SK-N-SH (cell line): ENCODE measurements at regions not wholly inside any gene's neighbourhood (a gene's known extent, or its start where the extent isn't known, plus 50 kb on each side); places are given as distances from the start of the nearest gene placed in this dataset.

Experiments
- EZH2phosphoT487 ChIP-seq: fragments of 200-600 bp; sonication (generic); IDR thresholded peaks from 2 replicates; pipeline ENCODE4 v1.6.1; 2017; ENCODE audit warnings: low read depth, mixed run types, mild to moderate bottlenecking, antibody characterized with exemption, moderate library complexity, borderline replicate concordance
- FOXM1 ChIP-seq: IDR thresholded peaks from 2 replicates; pipeline ENCODE4 v1.4.0; 2012; ENCODE audit warnings: low read depth, mild to moderate bottlenecking
- MXI1 ChIP-seq: IDR thresholded peaks from 2 replicates; pipeline ENCODE4 v1.6.1; 2012; ENCODE audit warnings: mild to moderate bottlenecking, low read depth, low read length, improper control_type of control experiment
- RAD21 ChIP-seq: IDR thresholded peaks from 2 replicates; pipeline ENCODE4 v1.6.1; 2012; ENCODE audit warnings: mild to moderate bottlenecking, low read length
- SMC3 ChIP-seq: IDR thresholded peaks from 2 replicates; pipeline ENCODE4 v1.6.1; 2012; ENCODE audit warnings: low read depth, low read length, improper control_type of control experiment
- YY1 ChIP-seq: IDR thresholded peaks from 2 replicates; pipeline ENCODE4 v1.4.0; 2012; ENCODE audit warnings: low read depth, mild to moderate bottlenecking
- TF ChIP-seq, protein P1 (sequence below): IDR thresholded peaks from 2 replicates; pipeline ENCODE4 v1.4.0; 2012; ENCODE audit warnings: low read depth
- TF ChIP-seq, protein P2 (sequence below): fragments of 200-600 bp; sonication (generic); IDR thresholded peaks from 2 replicates; pipeline ENCODE4 v1.6.1; 2017; ENCODE audit warnings: antibody characterized with exemption, mild to moderate bottlenecking, moderate library complexity
- TF ChIP-seq, protein P3 (sequence below): IDR thresholded peaks from 2 replicates; pipeline ENCODE4 v1.4.0; 2012; ENCODE audit warnings: low read depth, borderline replicate concordance
- TF ChIP-seq, protein P4 (sequence below): IDR thresholded peaks from 2 replicates; pipeline ENCODE4 v1.6.1; 2012; ENCODE audit warnings: mild to moderate bottlenecking, low read depth, low read length, moderate library complexity
- TF ChIP-seq, protein P5 (sequence below): fragments of 150-350 bp; IDR thresholded peaks from 2 replicates; pipeline ENCODE4 v1.6.1; 2017; ENCODE audit warnings: antibody characterized with exemption, low read length, low read depth, borderline replicate concordance

DNA sequence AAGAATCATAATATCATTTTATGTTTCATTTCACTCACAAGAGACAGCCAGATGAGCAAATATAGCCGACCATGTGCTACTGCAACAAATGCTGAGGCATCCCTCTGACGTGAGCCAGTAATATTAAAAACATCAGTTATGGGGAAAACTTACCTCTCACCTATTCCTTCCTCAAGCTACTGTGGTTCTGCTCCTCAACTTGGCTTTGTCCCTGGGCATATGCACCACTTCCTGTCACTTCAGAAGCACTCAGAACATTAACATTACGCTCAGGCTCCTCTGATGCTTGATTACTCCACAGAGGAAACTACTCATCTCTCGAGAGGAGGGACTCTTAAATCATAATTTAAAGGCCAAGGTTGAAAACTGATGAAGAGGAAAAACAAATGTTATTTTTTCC, 457.0 kb upstream of the ALCAM start:
- TF ChIP-seq, protein P1, sequence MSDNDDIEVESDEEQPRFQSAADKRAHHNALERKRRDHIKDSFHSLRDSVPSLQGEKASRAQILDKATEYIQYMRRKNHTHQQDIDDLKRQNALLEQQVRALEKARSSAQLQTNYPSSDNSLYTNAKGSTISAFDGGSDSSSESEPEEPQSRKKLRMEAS, result no peak
- TF ChIP-seq, protein P2, sequence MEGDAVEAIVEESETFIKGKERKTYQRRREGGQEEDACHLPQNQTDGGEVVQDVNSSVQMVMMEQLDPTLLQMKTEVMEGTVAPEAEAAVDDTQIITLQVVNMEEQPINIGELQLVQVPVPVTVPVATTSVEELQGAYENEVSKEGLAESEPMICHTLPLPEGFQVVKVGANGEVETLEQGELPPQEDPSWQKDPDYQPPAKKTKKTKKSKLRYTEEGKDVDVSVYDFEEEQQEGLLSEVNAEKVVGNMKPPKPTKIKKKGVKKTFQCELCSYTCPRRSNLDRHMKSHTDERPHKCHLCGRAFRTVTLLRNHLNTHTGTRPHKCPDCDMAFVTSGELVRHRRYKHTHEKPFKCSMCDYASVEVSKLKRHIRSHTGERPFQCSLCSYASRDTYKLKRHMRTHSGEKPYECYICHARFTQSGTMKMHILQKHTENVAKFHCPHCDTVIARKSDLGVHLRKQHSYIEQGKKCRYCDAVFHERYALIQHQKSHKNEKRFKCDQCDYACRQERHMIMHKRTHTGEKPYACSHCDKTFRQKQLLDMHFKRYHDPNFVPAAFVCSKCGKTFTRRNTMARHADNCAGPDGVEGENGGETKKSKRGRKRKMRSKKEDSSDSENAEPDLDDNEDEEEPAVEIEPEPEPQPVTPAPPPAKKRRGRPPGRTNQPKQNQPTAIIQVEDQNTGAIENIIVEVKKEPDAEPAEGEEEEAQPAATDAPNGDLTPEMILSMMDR, result no peak
- TF ChIP-seq RAD21, result no peak
- no peak for TF ChIP-seq EZH2phosphoT487
- no peak for TF ChIP-seq YY1
- TF ChIP-seq, protein P3, sequence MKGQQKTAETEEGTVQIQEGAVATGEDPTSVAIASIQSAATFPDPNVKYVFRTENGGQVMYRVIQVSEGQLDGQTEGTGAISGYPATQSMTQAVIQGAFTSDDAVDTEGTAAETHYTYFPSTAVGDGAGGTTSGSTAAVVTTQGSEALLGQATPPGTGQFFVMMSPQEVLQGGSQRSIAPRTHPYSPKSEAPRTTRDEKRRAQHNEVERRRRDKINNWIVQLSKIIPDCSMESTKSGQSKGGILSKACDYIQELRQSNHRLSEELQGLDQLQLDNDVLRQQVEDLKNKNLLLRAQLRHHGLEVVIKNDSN, result no peak
- TF ChIP-seq, protein P4, sequence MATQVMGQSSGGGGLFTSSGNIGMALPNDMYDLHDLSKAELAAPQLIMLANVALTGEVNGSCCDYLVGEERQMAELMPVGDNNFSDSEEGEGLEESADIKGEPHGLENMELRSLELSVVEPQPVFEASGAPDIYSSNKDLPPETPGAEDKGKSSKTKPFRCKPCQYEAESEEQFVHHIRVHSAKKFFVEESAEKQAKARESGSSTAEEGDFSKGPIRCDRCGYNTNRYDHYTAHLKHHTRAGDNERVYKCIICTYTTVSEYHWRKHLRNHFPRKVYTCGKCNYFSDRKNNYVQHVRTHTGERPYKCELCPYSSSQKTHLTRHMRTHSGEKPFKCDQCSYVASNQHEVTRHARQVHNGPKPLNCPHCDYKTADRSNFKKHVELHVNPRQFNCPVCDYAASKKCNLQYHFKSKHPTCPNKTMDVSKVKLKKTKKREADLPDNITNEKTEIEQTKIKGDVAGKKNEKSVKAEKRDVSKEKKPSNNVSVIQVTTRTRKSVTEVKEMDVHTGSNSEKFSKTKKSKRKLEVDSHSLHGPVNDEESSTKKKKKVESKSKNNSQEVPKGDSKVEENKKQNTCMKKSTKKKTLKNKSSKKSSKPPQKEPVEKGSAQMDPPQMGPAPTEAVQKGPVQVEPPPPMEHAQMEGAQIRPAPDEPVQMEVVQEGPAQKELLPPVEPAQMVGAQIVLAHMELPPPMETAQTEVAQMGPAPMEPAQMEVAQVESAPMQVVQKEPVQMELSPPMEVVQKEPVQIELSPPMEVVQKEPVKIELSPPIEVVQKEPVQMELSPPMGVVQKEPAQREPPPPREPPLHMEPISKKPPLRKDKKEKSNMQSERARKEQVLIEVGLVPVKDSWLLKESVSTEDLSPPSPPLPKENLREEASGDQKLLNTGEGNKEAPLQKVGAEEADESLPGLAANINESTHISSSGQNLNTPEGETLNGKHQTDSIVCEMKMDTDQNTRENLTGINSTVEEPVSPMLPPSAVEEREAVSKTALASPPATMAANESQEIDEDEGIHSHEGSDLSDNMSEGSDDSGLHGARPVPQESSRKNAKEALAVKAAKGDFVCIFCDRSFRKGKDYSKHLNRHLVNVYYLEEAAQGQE, result no peak
- TF ChIP-seq SMC3, result no peak
- no peak for TF ChIP-seq MXI1
- TF ChIP-seq, protein P5, sequence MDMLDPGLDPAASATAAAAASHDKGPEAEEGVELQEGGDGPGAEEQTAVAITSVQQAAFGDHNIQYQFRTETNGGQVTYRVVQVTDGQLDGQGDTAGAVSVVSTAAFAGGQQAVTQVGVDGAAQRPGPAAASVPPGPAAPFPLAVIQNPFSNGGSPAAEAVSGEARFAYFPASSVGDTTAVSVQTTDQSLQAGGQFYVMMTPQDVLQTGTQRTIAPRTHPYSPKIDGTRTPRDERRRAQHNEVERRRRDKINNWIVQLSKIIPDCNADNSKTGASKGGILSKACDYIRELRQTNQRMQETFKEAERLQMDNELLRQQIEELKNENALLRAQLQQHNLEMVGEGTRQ, result no peak
- no peak for TF ChIP-seq FOXM1
